Spleen (tissue), 7 donors: ENCODE measurements at regions not wholly inside any gene's neighbourhood (a gene's known extent, or its start where the extent isn't known, plus 50 kb on each side); places are given as distances from the start of the nearest gene placed in this dataset.

Experiments
- POLR2A ChIP-seq, 3 donors: fragments of 450-650 bp; IDR thresholded peaks; one replicate each; pipeline ENCODE4 v1.5.1; 2017; ENCODE audit warnings: antibody characterized with exemption in 3 of 3, mild to moderate bottlenecking in 1 of 3
- POLR2AphosphoS5 ChIP-seq, 3 donors: sonication (generic); formaldehyde crosslinking; IDR thresholded peaks; one replicate each; pipeline ENCODE4 v1.5.1; 2017; ENCODE audit warnings: antibody characterized with exemption in 3 of 3
- TF ChIP-seq, protein P1 (sequence below), 11 experiments: fragments of 200-600 bp in 7 of 11; fragments of 450-650 bp in 4 of 11; sonication (generic) in 4 of 11; IDR thresholded peaks in 8 of 11; conservative IDR thresholded peaks in 3 of 11; 1 replicate in 7 of 11; 2 replicates in 4 of 11; pipeline versions ENCODE4 v1.4.0 to v1.8.0; 2016 to 2021; ENCODE audit warnings: antibody characterized with exemption in 11 of 11, inconsistent platforms in 4 of 11, mild to moderate bottlenecking in 1 of 11
- donor health status: DM: no; HTN: no; CAD: no; lungs with moderate emphysema.
- donor health status: DM: no; HTN: no; CAD: no.
- donor health status: DM: no; HTN: no; CAD: no.

DNA sequence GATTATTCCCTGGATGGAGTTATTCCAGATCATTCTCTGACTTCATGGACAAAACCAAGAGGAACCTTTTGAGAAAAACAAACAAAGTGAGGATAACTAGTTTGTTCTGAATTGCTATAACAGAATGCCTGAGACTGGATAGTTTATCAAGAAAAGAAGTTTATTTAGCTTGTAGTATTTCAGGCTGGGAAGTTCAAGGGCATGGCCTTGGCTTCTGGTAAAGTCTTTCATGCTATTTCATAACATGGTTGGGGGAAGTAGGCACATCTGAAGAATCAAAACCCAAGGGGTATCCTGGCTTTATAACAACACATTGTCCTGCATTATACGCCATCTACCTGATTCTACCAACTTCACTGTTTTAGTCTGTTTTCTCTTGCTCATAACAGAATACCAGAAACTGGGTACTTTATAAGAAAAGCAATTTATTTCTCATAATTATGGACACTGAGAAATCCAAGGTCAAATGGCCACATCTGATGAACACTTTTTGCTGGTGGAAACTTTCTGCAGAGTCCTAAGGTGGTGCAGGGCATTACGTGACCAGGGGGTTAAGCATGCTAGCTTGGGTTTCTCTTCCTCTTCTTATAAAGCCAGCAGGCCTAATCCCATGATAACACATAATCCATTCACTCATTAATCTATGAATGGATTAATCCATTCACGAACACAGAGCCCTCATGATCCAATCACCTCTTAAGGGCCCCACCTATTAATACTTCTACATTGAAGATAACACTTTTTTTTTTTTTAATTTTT is 186.1 kb upstream of the PRSS16 start:
- TF ChIP-seq, protein P1, sequence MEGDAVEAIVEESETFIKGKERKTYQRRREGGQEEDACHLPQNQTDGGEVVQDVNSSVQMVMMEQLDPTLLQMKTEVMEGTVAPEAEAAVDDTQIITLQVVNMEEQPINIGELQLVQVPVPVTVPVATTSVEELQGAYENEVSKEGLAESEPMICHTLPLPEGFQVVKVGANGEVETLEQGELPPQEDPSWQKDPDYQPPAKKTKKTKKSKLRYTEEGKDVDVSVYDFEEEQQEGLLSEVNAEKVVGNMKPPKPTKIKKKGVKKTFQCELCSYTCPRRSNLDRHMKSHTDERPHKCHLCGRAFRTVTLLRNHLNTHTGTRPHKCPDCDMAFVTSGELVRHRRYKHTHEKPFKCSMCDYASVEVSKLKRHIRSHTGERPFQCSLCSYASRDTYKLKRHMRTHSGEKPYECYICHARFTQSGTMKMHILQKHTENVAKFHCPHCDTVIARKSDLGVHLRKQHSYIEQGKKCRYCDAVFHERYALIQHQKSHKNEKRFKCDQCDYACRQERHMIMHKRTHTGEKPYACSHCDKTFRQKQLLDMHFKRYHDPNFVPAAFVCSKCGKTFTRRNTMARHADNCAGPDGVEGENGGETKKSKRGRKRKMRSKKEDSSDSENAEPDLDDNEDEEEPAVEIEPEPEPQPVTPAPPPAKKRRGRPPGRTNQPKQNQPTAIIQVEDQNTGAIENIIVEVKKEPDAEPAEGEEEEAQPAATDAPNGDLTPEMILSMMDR (IDR thresholded peaks at IDR 0.05 in 8 of 11, conservative IDR thresholded peaks at IDR 0.05 in 3 of 11), result no peak
- TF ChIP-seq POLR2AphosphoS5 (IDR thresholded peaks at IDR 0.05) (no peak), POLR2A (IDR thresholded peaks at IDR 0.05) (no peak)
